GM13976 (cell line): ENCODE measurements at regions not wholly inside any gene's neighbourhood (a gene's known extent, or its start where the extent isn't known, plus 50 kb on each side); places are given as distances from the start of the nearest gene placed in this dataset.

ENCODE experiments used
- DNase-seq: peaks from one replicate; pipeline ENCODE4 v3.0.0; 2012; ENCODE audit warnings: low spot score
- in situ Hi-C: fragments of 300-500 bp; cut with MboI; formaldehyde crosslinking; loops from one replicate; pipeline ENCODE4 v1.12.0; 2022; ENCODE audit warnings: low sequenced_read_pairs, mixed read lengths, inconsistent platforms; ENCODE audit not compliant: unreplicated experiment
- TF ChIP-seq, protein P1 (sequence below): IDR thresholded peaks from 2 replicates; pipeline ENCODE4 v1.5.1; 2012; ENCODE audit warnings: borderline replicate concordance, mild to moderate bottlenecking; ENCODE audit not compliant: insufficient read depth; ENCODE audit errors: extremely low read depth, missing control alignments, control extremely low read depth

DNA sequence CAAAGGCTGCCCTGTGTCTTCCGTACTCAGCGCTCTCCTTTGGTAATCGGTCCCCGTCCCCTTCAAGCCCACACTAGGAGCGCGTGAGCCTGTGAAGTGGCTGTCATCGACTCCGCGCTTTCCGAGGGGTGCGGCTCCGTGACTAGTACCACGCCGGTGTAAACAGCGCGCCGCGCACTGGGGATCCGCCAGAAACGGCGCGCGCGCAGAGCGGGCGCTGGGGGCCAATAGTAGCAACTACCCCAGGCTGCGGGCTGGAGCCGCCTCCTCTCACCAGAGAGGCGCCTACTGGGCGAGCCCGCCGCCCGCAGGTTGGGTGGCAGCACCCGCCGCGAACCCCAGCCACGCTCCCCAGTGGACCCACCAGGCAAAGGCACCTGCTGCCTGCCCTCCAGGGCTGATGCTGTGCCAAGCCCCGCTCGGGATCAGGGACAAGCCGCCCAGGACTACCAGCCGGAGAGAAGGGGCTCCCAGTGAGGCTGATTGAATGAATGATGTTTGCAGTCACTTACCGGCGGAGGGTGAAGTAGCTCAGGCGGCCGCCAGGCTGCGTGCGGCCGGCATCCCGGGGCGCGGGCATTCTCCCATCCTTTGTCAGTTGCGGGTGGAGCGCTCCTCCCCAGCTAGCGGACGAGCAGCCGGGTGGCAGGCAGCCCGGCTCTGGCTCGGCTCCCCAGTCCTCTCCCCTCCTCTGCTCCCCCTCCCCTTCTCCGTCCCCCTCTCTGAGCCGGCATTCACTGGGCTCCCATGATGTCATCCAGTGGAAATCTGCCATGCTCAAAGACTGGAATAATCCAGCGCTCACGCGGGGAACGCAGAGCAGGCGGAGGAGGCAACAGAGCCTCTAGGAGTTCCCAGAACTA, 370.3 kb upstream of the SMIM31 start:
- in situ Hi-C loops = no loop called here
- DNase-seq = peak; percentile 3
- TF ChIP-seq, protein P1, sequence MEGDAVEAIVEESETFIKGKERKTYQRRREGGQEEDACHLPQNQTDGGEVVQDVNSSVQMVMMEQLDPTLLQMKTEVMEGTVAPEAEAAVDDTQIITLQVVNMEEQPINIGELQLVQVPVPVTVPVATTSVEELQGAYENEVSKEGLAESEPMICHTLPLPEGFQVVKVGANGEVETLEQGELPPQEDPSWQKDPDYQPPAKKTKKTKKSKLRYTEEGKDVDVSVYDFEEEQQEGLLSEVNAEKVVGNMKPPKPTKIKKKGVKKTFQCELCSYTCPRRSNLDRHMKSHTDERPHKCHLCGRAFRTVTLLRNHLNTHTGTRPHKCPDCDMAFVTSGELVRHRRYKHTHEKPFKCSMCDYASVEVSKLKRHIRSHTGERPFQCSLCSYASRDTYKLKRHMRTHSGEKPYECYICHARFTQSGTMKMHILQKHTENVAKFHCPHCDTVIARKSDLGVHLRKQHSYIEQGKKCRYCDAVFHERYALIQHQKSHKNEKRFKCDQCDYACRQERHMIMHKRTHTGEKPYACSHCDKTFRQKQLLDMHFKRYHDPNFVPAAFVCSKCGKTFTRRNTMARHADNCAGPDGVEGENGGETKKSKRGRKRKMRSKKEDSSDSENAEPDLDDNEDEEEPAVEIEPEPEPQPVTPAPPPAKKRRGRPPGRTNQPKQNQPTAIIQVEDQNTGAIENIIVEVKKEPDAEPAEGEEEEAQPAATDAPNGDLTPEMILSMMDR = no peak

DNA sequence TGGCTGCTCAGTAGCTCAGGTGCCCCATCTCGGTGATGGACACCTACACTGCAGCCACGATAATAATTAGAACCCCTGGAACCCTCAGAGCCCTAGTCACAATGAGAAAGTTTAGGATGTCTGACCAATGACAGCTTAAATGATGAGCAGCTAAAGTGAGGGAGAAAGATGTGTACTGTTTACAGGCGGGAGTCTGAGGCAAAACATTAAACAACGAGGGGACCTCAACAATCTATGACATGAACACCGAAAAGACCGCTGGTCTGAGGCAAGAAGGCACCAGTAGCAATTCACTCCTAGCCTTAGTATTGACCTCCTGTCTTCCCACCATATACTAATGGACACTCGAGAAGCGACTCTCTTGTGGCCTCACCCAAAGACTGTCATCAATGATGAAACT, 369.5 kb upstream of the SMIM31 start:
- no peak for DNase-seq
- TF ChIP-seq, protein P1 = no peak
- in situ Hi-C loops = no loop called here

DNA sequence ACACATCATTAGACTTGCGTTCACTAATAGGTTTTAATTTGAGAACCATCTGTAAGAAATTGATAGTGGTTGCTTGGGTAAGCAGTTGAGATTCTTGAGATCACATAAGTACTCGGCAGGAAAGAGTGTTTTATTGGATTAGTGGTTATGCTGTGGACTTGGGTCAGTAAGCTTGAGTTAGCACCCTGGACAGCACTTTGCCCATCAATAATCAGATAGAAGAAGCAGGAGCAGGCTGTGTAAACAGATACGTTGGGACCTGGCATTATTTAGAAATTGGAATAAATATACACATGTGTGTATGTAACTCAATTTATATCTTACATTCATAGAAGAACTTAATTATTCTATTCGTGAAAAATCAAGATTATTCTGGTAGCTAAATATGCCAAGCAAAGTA, 357.5 kb upstream of the SMIM31 start:
- no peak for DNase-seq
- in situ Hi-C loops = no loop called here
- TF ChIP-seq, protein P1 = no peak

DNA sequence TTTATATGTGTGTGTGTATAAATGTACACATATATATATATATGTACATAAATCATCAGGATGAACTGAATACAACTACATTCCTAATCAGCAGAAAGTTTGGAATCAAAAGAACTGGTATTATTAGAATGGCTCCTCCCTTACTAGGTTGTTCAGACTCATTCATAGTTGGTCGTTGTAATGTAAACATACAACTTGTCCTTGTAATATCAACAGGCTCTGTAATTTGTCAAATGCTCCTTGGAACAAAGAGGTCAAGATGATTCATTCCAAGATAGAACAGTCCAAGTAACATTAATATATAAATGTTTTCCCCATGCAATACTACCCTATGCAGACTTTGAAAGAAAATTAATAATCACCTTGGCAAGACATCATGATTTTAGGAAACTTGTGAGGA, 351.4 kb upstream of the SMIM31 start:
- TF ChIP-seq, protein P1 = no peak
- DNase-seq = no peak
- in situ Hi-C loops = no loop called here

DNA sequence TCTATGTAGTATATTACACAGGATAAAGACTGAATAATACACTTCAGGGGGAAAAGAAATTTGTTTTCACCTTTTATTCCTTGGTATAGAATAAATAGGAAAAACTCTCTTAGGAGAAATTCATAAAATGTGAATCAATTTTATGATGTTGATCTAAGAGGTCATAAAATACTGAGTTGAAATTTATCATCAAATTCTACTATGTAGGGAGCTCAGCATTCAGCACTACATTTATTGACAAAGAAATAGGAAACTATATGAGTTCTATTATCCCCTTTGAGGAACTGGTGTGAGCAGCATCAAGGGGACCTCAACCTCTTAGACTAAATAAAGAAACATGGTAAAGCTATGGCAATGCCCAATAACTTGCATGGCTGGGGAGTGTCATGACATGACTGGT, 348.2 kb upstream of the SMIM31 start:
- DNase-seq = no peak
- in situ Hi-C loops = no loop called here
- TF ChIP-seq, protein P1 = no peak

DNA sequence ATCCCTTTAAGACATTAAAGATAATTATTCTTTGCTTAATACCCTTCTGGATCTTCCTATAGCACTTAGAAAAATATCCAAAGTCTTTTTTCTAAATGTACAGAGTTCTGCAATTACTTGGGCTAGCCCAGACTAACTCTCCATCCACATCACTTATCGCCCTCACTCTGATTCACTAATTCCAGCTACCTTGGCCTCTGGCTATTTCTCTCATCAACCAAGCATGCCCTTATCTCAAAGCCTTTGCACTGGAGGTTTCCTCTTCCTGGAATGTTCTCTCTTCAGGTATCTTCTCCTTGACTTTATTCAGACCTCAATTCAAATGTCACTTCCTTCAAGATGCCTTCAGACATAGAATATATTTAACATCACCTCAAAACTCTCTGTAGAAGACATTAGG, 345.1 kb upstream of the SMIM31 start:
- TF ChIP-seq, protein P1 = no peak
- no peak for DNase-seq
- in situ Hi-C loops = no loop called here
